GM18861 (cell line): ENCODE measurements at regions not wholly inside any gene's neighbourhood (a gene's known extent, or its start where the extent isn't known, plus 50 kb on each side); places are given as distances from the start of the nearest gene placed in this dataset.
"Not testable (repeated sequence)": the region's sequence is repeated elsewhere in the genome, so short reads cannot be mapped to it uniquely, and the experiment has no call there.

Source experiments
- ATAC-seq: cut with Tn5 transposase; IDR thresholded peaks from one replicate; pipeline ENCODE4 v1.9.1; 2021; ENCODE audit not compliant: unreplicated experiment

GRCh38 chr2:84373391-84373790 is 85.7 kb downstream of the SUCLG1 start:
- no peak for ATAC-seq

- ATAC-seq: no peak
Measured at GRCh38 chr2:84362541-84362940, 96.5 kb downstream of the SUCLG1 start.

- ATAC-seq: no peak
Measured at GRCh38 chr2:84338069-84338468, 121.0 kb downstream of the SUCLG1 start.

- ATAC-seq: no peak
Measured at GRCh38 chr2:84327645-84328249, 131.3 kb downstream of the SUCLG1 start.

- ATAC-seq: no peak
Measured at GRCh38 chr2:84326831-84327432, 132.1 kb downstream of the SUCLG1 start.

- ATAC-seq: no peak
Measured at GRCh38 chr2:84323890-84324289, 135.2 kb downstream of the SUCLG1 start.

- ATAC-seq: no peak
Measured at GRCh38 chr2:84320940-84321339, 138.1 kb downstream of the SUCLG1 start.

- ATAC-seq: no peak
Measured at GRCh38 chr2:84319581-84319980, 139.5 kb downstream of the SUCLG1 start.

- ATAC-seq: no peak
Measured at GRCh38 chr2:84317135-84317534, 141.9 kb downstream of the SUCLG1 start.

GRCh38 chr2:84314901-84315330 is 144.2 kb downstream of the SUCLG1 start:
- peak; percentile 99 for ATAC-seq

- ATAC-seq: no peak
Measured at GRCh38 chr2:84314250-84314649, 144.8 kb downstream of the SUCLG1 start.

- no peak for ATAC-seq
Measured at GRCh38 chr2:84309281-84309680, 149.8 kb downstream of the SUCLG1 start.

- no peak for ATAC-seq
Measured at GRCh38 chr2:84306361-84306760, 152.7 kb downstream of the SUCLG1 start.

- ATAC-seq: peak; percentile 95
Measured at GRCh38 chr2:84302513-84303412, 156.3 kb downstream of the SUCLG1 start.

GRCh38 chr2:84301717-84302116 is 157.4 kb downstream of the SUCLG1 start:
- ATAC-seq: no peak

GRCh38 chr2:84300696-84301029 is 158.4 kb downstream of the SUCLG1 start:
- ATAC-seq: no peak

GRCh38 chr2:84300001-84300695 is 158.9 kb downstream of the SUCLG1 start:
- ATAC-seq: not testable (repeated sequence)

- no peak for ATAC-seq
Measured at GRCh38 chr2:84299211-84299775, 159.8 kb downstream of the SUCLG1 start.

GRCh38 chr2:84297155-84297554 is 161.9 kb downstream of the SUCLG1 start:
- ATAC-seq: no peak

- no peak for ATAC-seq
Measured at GRCh38 chr2:84293791-84294380, 165.2 kb downstream of the SUCLG1 start.

- ATAC-seq: no peak
Measured at GRCh38 chr2:84292545-84292944, 166.5 kb downstream of the SUCLG1 start.
